SJCRH30 (cell line): ENCODE measurements at regions not wholly inside any gene's neighbourhood (a gene's known extent, or its start where the extent isn't known, plus 50 kb on each side); places are given as distances from the start of the nearest gene placed in this dataset.
"Not testable (repeated sequence)": the region's sequence is repeated elsewhere in the genome, so short reads cannot be mapped to it uniquely, and the experiment has no call there.

Experiments used
- DNase-seq, 2 experiments: peaks; one replicate each; pipeline ENCODE4 v3.0.0-alpha.2; 2015 to 2020
- H3K27ac ChIP-seq: fragments of 250-450 bp; sonication (Bioruptor Pico); 2 replicates; pipeline ENCODE4 v1.5.1; 2020; ENCODE audit warnings: mild to moderate bottlenecking, moderate library complexity
- H3K27me3 ChIP-seq: fragments of 250-450 bp; sonication (Bioruptor Pico); 2 replicates; pipeline ENCODE4 v1.5.1; 2020; ENCODE audit warnings: mild to moderate bottlenecking, moderate library complexity
- H3K36me3 ChIP-seq: fragments of 250-450 bp; sonication (Bioruptor Pico); 2 replicates; pipeline ENCODE4 v1.5.1; 2020; ENCODE audit warnings: mild to moderate bottlenecking, moderate library complexity
- H3K4me1 ChIP-seq: fragments of 250-450 bp; sonication (Bioruptor Pico); 2 replicates; pipeline ENCODE4 v1.5.1; 2020; ENCODE audit warnings: mild to moderate bottlenecking, moderate library complexity
- H3K4me3 ChIP-seq: fragments of 250-450 bp; sonication (Bioruptor Pico); 2 replicates; pipeline ENCODE4 v1.5.1; 2020; ENCODE audit warnings: mild to moderate bottlenecking, moderate library complexity
- H3K9me3 ChIP-seq: fragments of 250-450 bp; sonication (Bioruptor Pico); replicated peaks from 2 replicates; pipeline ENCODE4 v1.5.1; 2020; ENCODE audit warnings: mild to moderate bottlenecking, moderate library complexity

DNA sequence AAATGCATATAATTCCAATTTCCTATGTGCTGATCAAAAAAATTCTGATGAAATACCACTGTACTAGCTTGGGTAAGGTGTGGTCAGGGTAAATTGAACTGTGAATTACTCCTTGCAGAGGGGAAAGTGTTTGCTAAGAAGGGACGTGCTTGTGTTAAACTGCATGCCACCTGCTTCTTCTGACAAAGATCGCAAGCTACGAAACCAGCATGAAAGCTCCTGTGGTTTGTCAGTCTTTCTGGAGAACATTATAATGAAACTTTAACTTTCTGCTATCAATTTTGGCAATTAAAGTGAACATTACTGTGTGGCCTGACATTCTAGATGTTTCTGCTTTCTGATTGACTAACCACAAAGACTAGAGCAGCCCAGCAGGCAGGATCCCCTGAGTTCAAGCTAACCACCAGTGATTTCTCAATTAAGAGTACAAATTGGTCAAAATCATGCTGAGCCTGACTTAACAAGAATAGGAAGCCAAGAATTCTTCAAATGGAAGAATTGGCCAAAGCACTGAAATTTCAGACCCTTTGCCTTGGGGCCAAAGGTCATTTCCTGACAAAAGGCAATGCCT, 239.0 kb downstream of the SLITRK2 start:
- H3K27me3 ChIP-seq, result no peaks in the 10 kb centered on the region
- no peaks in the 10 kb centered on the region for H3K36me3 ChIP-seq
- no peak overlapping the region for H3K27ac ChIP-seq
- H3K9me3 ChIP-seq, result no peaks in the 10 kb centered on the region
- H3K4me1 ChIP-seq, result no peaks in the 10 kb centered on the region
- H3K4me3 ChIP-seq, result no peak overlapping the region
- DNase-seq, result no peak

- Histone ChIP-seq H3K27me3 (no peaks in the 10 kb centered on the region), H3K4me1 (no peaks in the 10 kb centered on the region), H3K27ac (no peak overlapping the region), H3K4me3 (no peak overlapping the region), H3K36me3 (no peaks in the 10 kb centered on the region), H3K9me3 (no peaks in the 10 kb centered on the region)
- DNase-seq, result no peak
Observed at GRCh38 chrX:146064156-146064555, 246.5 kb downstream of the SLITRK2 start.

- DNase-seq, result no peak
- no peaks in the 10 kb centered on the region for H3K27me3 ChIP-seq
Observed at GRCh38 chrX:146090732-146091131, 273.1 kb downstream of the SLITRK2 start.

DNA sequence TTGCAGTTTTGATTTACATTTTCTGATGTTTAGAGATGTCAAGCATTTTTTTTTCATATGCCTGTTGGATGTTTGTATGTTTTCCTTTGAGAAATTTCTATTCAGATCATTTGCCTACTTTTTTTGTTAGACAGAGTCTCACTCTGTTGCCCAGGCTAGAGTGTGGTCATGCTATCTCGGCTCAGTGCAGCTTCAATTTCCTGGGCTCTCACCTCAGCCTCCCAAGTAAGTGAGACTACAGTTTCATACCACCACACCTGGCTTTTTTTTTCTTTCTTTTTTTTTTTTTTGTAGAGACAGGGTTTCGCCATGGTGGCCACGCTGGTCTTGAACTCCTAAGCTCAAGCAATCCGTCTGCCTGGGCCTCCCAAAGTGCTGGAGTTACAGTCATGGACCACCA, 291.7 kb downstream of the SLITRK2 start:
- H3K4me3 ChIP-seq, result no peak overlapping the region
- H3K27me3 ChIP-seq, result no peaks in the 10 kb centered on the region
- H3K9me3 ChIP-seq, result no peaks in the 10 kb centered on the region
- no peaks in the 10 kb centered on the region for H3K4me1 ChIP-seq
- no peaks in the 10 kb centered on the region for H3K36me3 ChIP-seq
- no peak for DNase-seq
- no peak overlapping the region for H3K27ac ChIP-seq

More at GRCh38 chrX:146090732-146091131, 273.1 kb downstream of the SLITRK2 start:
- Histone ChIP-seq H3K4me3 (no peak overlapping the region), H3K27ac (no peak overlapping the region), H3K9me3 (no peaks in the 10 kb centered on the region), H3K4me1 (no peaks in the 10 kb centered on the region), H3K36me3 (no peaks in the 10 kb centered on the region)

DNA sequence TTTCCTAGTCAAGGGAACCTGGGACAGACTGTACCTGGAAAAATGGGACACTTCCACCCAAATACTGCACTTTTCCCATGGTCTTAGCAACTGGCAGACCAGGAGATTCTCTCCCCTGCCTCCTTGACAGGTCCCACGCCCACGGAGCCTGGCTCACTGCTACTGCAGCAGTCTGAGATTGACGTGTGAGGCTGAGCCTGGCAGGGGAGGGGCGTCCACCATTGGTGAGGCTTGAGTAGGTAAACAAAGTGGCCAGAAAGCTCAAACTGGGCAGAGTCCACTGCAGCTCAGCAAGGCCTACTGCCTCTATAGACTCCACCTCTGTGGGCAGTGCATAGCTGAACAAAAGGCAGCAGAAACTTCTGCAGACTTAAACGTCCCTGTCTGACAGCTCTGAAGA, 301.4 kb downstream of the SLITRK2 start:
- not testable (repeated sequence) for H3K4me1 ChIP-seq, H3K27me3 ChIP-seq, H3K4me3 ChIP-seq, H3K36me3 ChIP-seq, H3K27ac ChIP-seq, H3K9me3 ChIP-seq, DNase-seq

GRCh38 chrX:146127617-146128016, 310.0 kb downstream of the SLITRK2 start:
- Histone ChIP-seq H3K36me3 (no peaks in the 10 kb centered on the region), H3K27me3 (no peaks in the 10 kb centered on the region), H3K4me3 (no peak overlapping the region), H3K27ac (no peak overlapping the region), H3K4me1 (no peaks in the 10 kb centered on the region), H3K9me3 (no peaks in the 10 kb centered on the region)
- no peak for DNase-seq

- DNase-seq, result no peak
- Histone ChIP-seq H3K4me1 (no peaks in the 10 kb centered on the region), H3K27ac (no peak overlapping the region), H3K4me3 (no peak overlapping the region), H3K9me3 (no peaks in the 10 kb centered on the region), H3K27me3 (no peaks in the 10 kb centered on the region), H3K36me3 (no peaks in the 10 kb centered on the region)
Observed at GRCh38 chrX:146141221-146141620, 323.6 kb downstream of the SLITRK2 start.

DNA sequence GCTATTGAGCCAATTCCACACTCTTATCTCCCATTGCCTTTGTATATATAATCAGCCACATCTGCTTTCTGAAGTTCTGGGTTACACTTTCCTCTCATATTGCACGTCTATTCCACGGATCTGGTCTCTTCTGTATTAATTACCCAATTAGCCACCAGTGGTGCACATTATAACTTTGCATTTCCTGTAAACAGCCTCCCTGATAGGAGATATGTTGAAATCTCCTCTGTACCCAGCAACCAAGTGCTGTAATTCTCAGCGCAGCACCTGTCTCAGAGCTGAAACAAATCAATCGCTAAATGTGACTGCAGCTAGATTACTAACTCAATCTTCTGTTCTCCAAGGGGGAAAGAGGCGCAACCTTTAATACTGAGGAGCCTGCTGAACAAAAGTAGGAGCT, 326.4 kb downstream of the SLITRK2 start:
- no peaks in the 10 kb centered on the region for H3K27me3 ChIP-seq
- H3K4me3 ChIP-seq, result no peak overlapping the region
- no peaks in the 10 kb centered on the region for H3K9me3 ChIP-seq
- no peak overlapping the region for H3K27ac ChIP-seq
- no peaks in the 10 kb centered on the region for H3K4me1 ChIP-seq
- no peak for DNase-seq
- H3K36me3 ChIP-seq, result no peaks in the 10 kb centered on the region

- no peaks in the 10 kb centered on the region for H3K4me1 ChIP-seq
- H3K27ac ChIP-seq, result no peak overlapping the region
- H3K9me3 ChIP-seq, result no peaks in the 10 kb centered on the region
- no peak for DNase-seq
- no peaks in the 10 kb centered on the region for H3K27me3 ChIP-seq
- no peak overlapping the region for H3K4me3 ChIP-seq
- no peaks in the 10 kb centered on the region for H3K36me3 ChIP-seq
Observed at GRCh38 chrX:146154191-146154590, 336.6 kb downstream of the SLITRK2 start.

DNA sequence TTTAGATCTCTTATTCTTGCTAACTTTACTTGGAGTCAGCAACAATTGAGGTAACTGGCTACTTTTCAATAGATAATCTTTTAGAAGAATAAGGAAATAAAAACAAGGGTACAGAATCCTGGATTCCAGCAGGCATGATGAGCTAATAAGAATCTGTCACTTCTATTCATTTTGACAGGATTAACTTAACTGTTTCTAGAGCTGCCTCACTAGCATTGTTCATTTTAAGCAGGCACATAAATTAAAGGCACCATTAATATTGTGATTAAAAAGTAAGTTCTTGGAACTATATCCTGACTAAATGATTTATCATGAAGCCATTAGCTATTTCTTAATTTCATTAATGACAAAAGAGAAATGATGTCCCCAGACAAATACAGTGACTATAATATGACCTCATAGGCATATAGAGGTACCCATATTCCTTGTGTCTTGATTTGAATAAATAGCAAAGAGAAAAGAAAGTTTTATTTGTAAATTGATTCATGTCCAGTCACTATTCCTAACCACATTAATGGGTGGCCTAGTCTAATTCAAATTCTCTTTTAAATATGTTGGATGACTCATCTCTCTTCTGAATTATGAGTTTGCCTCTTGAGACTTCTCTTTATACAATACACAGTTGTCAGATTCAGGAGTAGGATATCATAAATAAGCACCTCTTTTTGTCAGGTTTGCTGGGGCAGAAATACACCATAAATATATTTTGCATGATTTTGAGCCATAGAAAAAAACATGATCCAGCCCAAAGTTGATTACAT, 343.0 kb downstream of the SLITRK2 start:
- H3K4me1 ChIP-seq, result no peaks in the 10 kb centered on the region
- H3K36me3 ChIP-seq, result no peaks in the 10 kb centered on the region
- no peak overlapping the region for H3K27ac ChIP-seq
- H3K9me3 ChIP-seq, result no peaks in the 10 kb centered on the region
- H3K27me3 ChIP-seq, result no peaks in the 10 kb centered on the region
- DNase-seq, result no peak
- H3K4me3 ChIP-seq, result no peak overlapping the region

- no peak for DNase-seq
- Histone ChIP-seq H3K27me3 (no peaks in the 10 kb centered on the region), H3K4me1 (no peaks in the 10 kb centered on the region), H3K36me3 (no peaks in the 10 kb centered on the region), H3K27ac (no peak overlapping the region), H3K9me3 (no peaks in the 10 kb centered on the region), H3K4me3 (no peak overlapping the region)
Observed at GRCh38 chrX:146173742-146174141, 356.1 kb downstream of the SLITRK2 start.

GRCh38 chrX:146181858-146182257, 364.2 kb downstream of the SLITRK2 start:
- no peak overlapping the region for H3K27ac ChIP-seq
- no peaks in the 10 kb centered on the region for H3K9me3 ChIP-seq
- no peaks in the 10 kb centered on the region for H3K36me3 ChIP-seq
- no peak overlapping the region for H3K4me3 ChIP-seq
- H3K27me3 ChIP-seq, result no peaks in the 10 kb centered on the region
- no peak for DNase-seq
- no peaks in the 10 kb centered on the region for H3K4me1 ChIP-seq

- H3K36me3 ChIP-seq, result no peaks in the 10 kb centered on the region
- no peak for DNase-seq
- H3K4me3 ChIP-seq, result no peak overlapping the region
- H3K27me3 ChIP-seq, result no peaks in the 10 kb centered on the region
- H3K4me1 ChIP-seq, result no peaks in the 10 kb centered on the region
- H3K9me3 ChIP-seq, result no peaks in the 10 kb centered on the region
- no peak overlapping the region for H3K27ac ChIP-seq
Observed at GRCh38 chrX:146186540-146186939, 368.9 kb downstream of the SLITRK2 start.

DNA sequence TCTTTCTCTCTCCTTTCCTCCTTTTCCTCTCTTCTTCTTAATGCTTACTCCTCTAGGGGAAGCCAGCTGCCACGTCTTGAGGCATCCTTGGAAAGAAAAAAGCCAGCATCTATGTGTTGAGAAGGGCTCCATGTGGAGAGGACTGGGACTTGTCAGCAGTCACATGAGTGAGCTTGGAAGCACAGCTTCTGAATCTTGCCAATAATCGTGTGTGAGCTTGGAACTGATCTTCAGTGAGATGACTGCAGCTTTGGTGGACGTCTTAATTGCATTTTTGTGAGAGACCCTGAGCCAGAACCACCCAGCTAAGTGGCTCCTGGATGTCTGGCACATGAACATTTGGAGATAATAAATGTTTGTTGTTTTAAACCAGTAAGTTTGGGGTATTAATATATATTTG, 371.7 kb downstream of the SLITRK2 start:
- H3K9me3 ChIP-seq, result no peaks in the 10 kb centered on the region
- no peak overlapping the region for H3K27ac ChIP-seq
- H3K27me3 ChIP-seq, result no peaks in the 10 kb centered on the region
- no peak for DNase-seq
- H3K4me3 ChIP-seq, result no peak overlapping the region
- H3K36me3 ChIP-seq, result no peaks in the 10 kb centered on the region
- H3K4me1 ChIP-seq, result no peaks in the 10 kb centered on the region

GRCh38 chrX:146208821-146209220, 391.2 kb downstream of the SLITRK2 start:
- Histone ChIP-seq H3K4me1 (no peaks in the 10 kb centered on the region), H3K27ac (no peak overlapping the region), H3K9me3 (no peaks in the 10 kb centered on the region), H3K36me3 (no peaks in the 10 kb centered on the region), H3K4me3 (no peak overlapping the region), H3K27me3 (no peaks in the 10 kb centered on the region)
- DNase-seq, result no peak

- Histone ChIP-seq H3K4me3 (no peak overlapping the region), H3K27ac (no peak overlapping the region)
- DNase-seq, result peak in 1 of 2 experiments; percentile 9
Observed at GRCh38 chrX:146224442-146224841, 406.8 kb downstream of the SLITRK2 start.

More at GRCh38 chrX:146224442-146224841, 406.8 kb downstream of the SLITRK2 start:
- Histone ChIP-seq H3K9me3 (no peaks in the 10 kb centered on the region), H3K36me3 (no peaks in the 10 kb centered on the region), H3K27me3 (no peaks in the 10 kb centered on the region), H3K4me1 (no peaks in the 10 kb centered on the region)
